K562 (cell line): ENCODE measurements at regions not wholly inside any gene's neighbourhood (a gene's known extent, or its start where the extent isn't known, plus 50 kb on each side); places are given as distances from the start of the nearest gene placed in this dataset.

ENCODE experiments used
- ATAC-seq: fragments of 200-7000 bp; cut with Tn5 transposase; 3 replicates; pipeline ENCODE4 v1.9.1; 2020; ENCODE audit warnings: moderate library complexity
- BruUV-seq: library from RNA; stranded (reverse); fragments of 400-500 nt; replicated peaks from 2 replicates; lab custom pipeline; 2021; lab: Mats Ljungman, UMichigan
- CTCF ChIA-PET: fragments of 300-600 bp; formaldehyde crosslinking; extraction: SDS; loops from one replicate; lab custom pipeline; 2021; ENCODE audit warnings: low intra/inter-chr PET ratio; lab: Yijun Ruan, JAX
- POLR2A ChIA-PET: fragments of 300-600, 350-650 bp; sonication (Branson Sonifier 250); formaldehyde crosslinking; extraction: SDS; loops from one replicate; lab custom pipeline; 2021; ENCODE audit warnings: antibody characterized with exemption, inconsistent platforms; lab: Yijun Ruan, JAX
- DNase-seq, 4 experiments: peaks; one replicate each; pipeline versions ENCODE4 v3.0.0 to v3.0.0-alpha.2; 2011 to 2018; ENCODE audit warnings: low spot score in 3 of 4, mixed read lengths in 3 of 4; ENCODE audit errors: extremely low read depth in 1 of 4
- FAIRE-seq: peaks from 2 replicates; lab custom pipeline; 2011; peaks lifted over from hg19 to GRCh38; lab: Jason Lieb, UNC
- H2AFZ ChIP-seq: 2 replicates; pipeline ENCODE4 v1.6.0; 2011; ENCODE audit warnings: low read depth, low read length, control low read depth, inconsistent platforms
- H3K27ac ChIP-seq: fragments of 200-600 bp; 3 replicates; pipeline ENCODE4 v1.8.0; 2011; ENCODE audit warnings: low read depth, mild to moderate bottlenecking, control low read depth, inconsistent platforms, low read length, moderate library complexity, mixed read lengths; ENCODE audit errors: extremely low read depth
- H3K27me3 ChIP-seq, 2 experiments: fragments of 300-600 bp in 1 of 2; 2 replicates in 1 of 2; 3 replicates in 1 of 2; pipeline versions ENCODE4 v1.6.0 to v1.8.0; 2011; ENCODE audit warnings: inconsistent platforms in 2 of 2, low read length in 2 of 2, mild to moderate bottlenecking in 1 of 2, mixed read lengths in 1 of 2, moderate library complexity in 1 of 2; ENCODE audit not compliant: control insufficient read depth in 2 of 2, insufficient read depth in 2 of 2
- H3K36me3 ChIP-seq: fragments of 300-600 bp; 3 replicates; pipeline ENCODE4 v1.8.0; 2011; ENCODE audit warnings: mild to moderate bottlenecking, low read length, inconsistent platforms; ENCODE audit not compliant: control insufficient read depth, insufficient read depth
- H3K4me1 ChIP-seq, 2 experiments: fragments of 200-600 bp in 1 of 2; replicated peaks in 1 of 2; 2 replicates in 1 of 2; 3 replicates in 1 of 2; pipeline versions ENCODE4 v1.5.1 to v1.8.0; 2011; ENCODE audit warnings: inconsistent platforms in 2 of 2, low read length in 2 of 2, mild to moderate bottlenecking in 1 of 2, mixed read lengths in 1 of 2, moderate library complexity in 1 of 2; ENCODE audit not compliant: control insufficient read depth in 2 of 2, insufficient read depth in 2 of 2
- H3K4me2 ChIP-seq: 2 replicates; pipeline ENCODE4 v1.6.1; 2011; ENCODE audit warnings: low read length, control low read depth, inconsistent platforms, mixed read lengths; ENCODE audit not compliant: insufficient read depth
- H3K4me3 ChIP-seq: fragments of 200-600 bp; sonication (generic), shearing (Covaris generic); 2 replicates; pipeline ENCODE4 v1.5.1; 2016; ENCODE audit warnings: control low read depth, inconsistent platforms
- H3K79me2 ChIP-seq: fragments of 200-600 bp; 3 replicates; pipeline ENCODE4 v1.8.0; 2011; ENCODE audit warnings: low read length, inconsistent platforms; ENCODE audit not compliant: control insufficient read depth, insufficient read depth
- H3K9ac ChIP-seq, 2 experiments: 2 replicates each; pipeline versions ENCODE4 v1.6.0 to v1.6.1; 2011; ENCODE audit warnings: low read depth in 2 of 2, low read length in 2 of 2, control low read depth in 1 of 2, inconsistent platforms in 1 of 2, mild to moderate bottlenecking in 1 of 2, mixed read lengths in 1 of 2; ENCODE audit not compliant: insufficient read depth in 1 of 2
- H3K9me1 ChIP-seq: one replicate; pipeline ENCODE4 v1.6.0; 2011; ENCODE audit warnings: inconsistent platforms, mild to moderate bottlenecking, low read length, moderate library complexity; ENCODE audit not compliant: control insufficient read depth, insufficient read depth
- H3K9me3 ChIP-seq: replicated peaks from 2 replicates; pipeline ENCODE4 v1.5.1; 2011; ENCODE audit warnings: low read depth, low read length, inconsistent platforms; ENCODE audit not compliant: control insufficient read depth, insufficient read depth
- H4K20me1 ChIP-seq: replicated peaks from 2 replicates; pipeline ENCODE4 v1.6.1; 2011; ENCODE audit warnings: low read length, inconsistent platforms, mixed read lengths; ENCODE audit not compliant: control insufficient read depth, insufficient read depth
- CCAR2 ChIP-seq: fragments of 200-400 bp; formaldehyde crosslinking; IDR thresholded peaks from 2 replicates; pipeline ENCODE4 v1.6.1; 2017; ENCODE audit warnings: mild to moderate bottlenecking, low read depth, low read length
- MCM7 ChIP-seq, 2 experiments: fragments of 450-650 bp; IDR thresholded peaks; 2 replicates each; pipeline ENCODE4 v1.6.1; 2016 to 2018
- ZNF197 ChIP-seq: fragments of 200-800 bp; sonication (Bioruptor generic); IDR thresholded peaks from 2 replicates; pipeline ENCODE4 v1.6.1; 2016; ENCODE audit warnings: low read depth, missing genetic modification characterization, missing compliant biosample characterization
- WGBS: fragments of 100-300 bp; shearing (Covaris generic); methylation state at CpG from one replicate; pipeline ENCODE4 v1.1.6; 2016; ENCODE audit warnings: low coverage, mixed read lengths; ENCODE audit not compliant: insufficient coverage; ENCODE audit errors: missing lambda C conversion rate; 5-methylcytosine and 5-hydroxymethylcytosine counted together
- in situ Hi-C: fragments of 300-500 bp; cut with MboI; formaldehyde crosslinking; loops from 4 replicates; pipeline ENCODE4 v1.15.0; 2018; ENCODE audit warnings: inconsistent platforms, mixed read lengths
- intact Hi-C: fragments of 100-400 bp; cut with micrococcal nuclease; formaldehyde crosslinking; loops from 2 replicates; pipeline ENCODE4 v1.14.2; 2022

GRCh38 chr2:121059651-121060649, 225.1 kb downstream of the TFCP2L1 start:
- Histone ChIP-seq H3K4me2 (no peak overlapping the region), H4K20me1 (peaks cover 6% of the 10 kb centered on the region), H3K9me1 (no peaks in the 10 kb centered on the region), H3K9me3 (no peaks in the 10 kb centered on the region), H3K27ac (no peak overlapping the region), H3K4me1 (peaks cover 0 to 4% of the 10 kb centered on the region in 2 experiments; a peak in 1 of 5 replicates), H3K27me3 (peaks cover 13 to 88% of the 10 kb centered on the region in 2 experiments), H3K4me3 (no peak overlapping the region), H3K79me2 (no peaks in the 10 kb centered on the region), H3K9ac (no peak overlapping the region), H2AFZ (no peak overlapping the region), H3K36me3 (no peaks in the 10 kb centered on the region)
- intact Hi-C loops (no loop called here), in situ Hi-C loops (no loop called here)
- TF ChIP-seq CCAR2 (no peak), ZNF197 (CRISPR knock-in tag) (no peak)
- ChIA-PET POLR2A (interaction anchor here (0.6 to 0.8 kb wide), 2 partner anchors 8 to 12 kb away, joined by 3 read pairs; no protein-coding TSS in a partner anchor), CTCF (no interaction called here)
- WGBS = 7% methylated on average over 9 of the region's 9 CpGs
- no peak for FAIRE-seq
- no peak for DNase-seq
- no peak for ATAC-seq
- BruUV-seq = no TSS peak

GRCh38 chr2:121061633-121062032, 223.4 kb downstream of the TFCP2L1 start:
- Histone ChIP-seq H3K9me3 (no peaks in the 10 kb centered on the region), H3K9ac (no peak overlapping the region), H3K27me3 (peaks cover 13 to 92% of the 10 kb centered on the region in 2 experiments), H3K27ac (no peak overlapping the region), H4K20me1 (peaks cover 11% of the 10 kb centered on the region), H3K4me2 (no peak overlapping the region), H2AFZ (no peak overlapping the region), H3K79me2 (no peaks in the 10 kb centered on the region), H3K36me3 (no peaks in the 10 kb centered on the region), H3K9me1 (no peaks in the 10 kb centered on the region), H3K4me1 (peaks cover 0 to 4% of the 10 kb centered on the region in 2 experiments; a peak in 1 of 5 replicates), H3K4me3 (no peak overlapping the region)
- in situ Hi-C loops = no loop called here
- FAIRE-seq (no peak), DNase-seq (no peak), ATAC-seq (no peak)
- POLR2A ChIA-PET = interaction anchor here (0.9 kb wide), 3 partner anchors 9 to 103 kb away, joined by 3 to 4 read pairs (median 3); no protein-coding TSS in a partner anchor
- TF ChIP-seq MCM7 (IDR thresholded peaks at IDR 0.05) = no peak
- BruUV-seq = no TSS peak
- 0% methylated on average over 9 of the region's 9 CpGs for WGBS
- intact Hi-C loops = no loop called here
- CTCF ChIA-PET = no interaction called here
